ENCODE measurements at regions not wholly inside any gene's neighbourhood (a gene's known extent, or its start where the extent isn't known, plus 50 kb on each side); places are given as distances from the start of the nearest gene placed in this dataset.
"Not testable (repeated sequence)": the region's sequence is repeated elsewhere in the genome, so short reads cannot be mapped to it uniquely, and the experiment has no call there.

GRCh38 chr6:57915300-57915699, 597.9 kb downstream of the PRIM2 start:
- not testable (repeated sequence) for DNase-seq (ENCODE audit: low spot score in 2 of 2); ATAC-seq; H3K4me1 Mint-ChIP-seq; H3K27ac Mint-ChIP-seq; H3K36me3 Mint-ChIP-seq; H3K4me3 Mint-ChIP-seq; H3K9me3 Mint-ChIP-seq

- H3K4me1 Mint-ChIP-seq; ATAC-seq; DNase-seq (ENCODE audit: low spot score in 2 of 2); H3K9me3 Mint-ChIP-seq; H3K27ac Mint-ChIP-seq; H3K36me3 Mint-ChIP-seq; H3K4me3 Mint-ChIP-seq: not testable (repeated sequence)
Measured at GRCh38 chr6:57942966-57943365, 625.5 kb downstream of the PRIM2 start.

GRCh38 chr6:57946084-57946768, 628.8 kb downstream of the PRIM2 start:
- not testable (repeated sequence) for DNase-seq (ENCODE audit: low spot score in 2 of 2); H3K4me3 Mint-ChIP-seq; H3K9me3 Mint-ChIP-seq; H3K4me1 Mint-ChIP-seq; ATAC-seq; H3K27ac Mint-ChIP-seq
- H3K36me3 Mint-ChIP-seq: peaks cover 27% of the 10 kb centered on the region

GRCh38 chr6:57946769-57947091, 629.3 kb downstream of the PRIM2 start:
- H3K36me3 Mint-ChIP-seq: peaks cover 27% of the 10 kb centered on the region
- H3K9me3 Mint-ChIP-seq; H3K27ac Mint-ChIP-seq; DNase-seq (ENCODE audit: low spot score in 2 of 2); H3K4me1 Mint-ChIP-seq; H3K4me3 Mint-ChIP-seq; ATAC-seq: not testable (repeated sequence)

GRCh38 chr6:57948481-57948880, 631.1 kb downstream of the PRIM2 start:
- not testable (repeated sequence) for H3K9me3 Mint-ChIP-seq; H3K4me1 Mint-ChIP-seq; ATAC-seq; H3K4me3 Mint-ChIP-seq; H3K27ac Mint-ChIP-seq; DNase-seq (ENCODE audit: low spot score in 2 of 2)
- peaks cover 39% of the 10 kb centered on the region for H3K36me3 Mint-ChIP-seq

- not testable (repeated sequence) for H3K27ac Mint-ChIP-seq; ATAC-seq; H3K9me3 Mint-ChIP-seq; DNase-seq (ENCODE audit: low spot score in 2 of 2); H3K4me1 Mint-ChIP-seq; H3K4me3 Mint-ChIP-seq
- H3K36me3 Mint-ChIP-seq: peaks cover 52% of the 10 kb centered on the region
Measured at GRCh38 chr6:57950430-57950829, 633.0 kb downstream of the PRIM2 start.

GRCh38 chr6:57966757-57967156, 649.3 kb downstream of the PRIM2 start:
- H3K4me1 Mint-ChIP-seq; DNase-seq (ENCODE audit: low spot score in 2 of 2); H3K4me3 Mint-ChIP-seq; ATAC-seq; H3K9me3 Mint-ChIP-seq; H3K27ac Mint-ChIP-seq; H3K36me3 Mint-ChIP-seq: not testable (repeated sequence)

- not testable (repeated sequence) for H3K36me3 Mint-ChIP-seq; H3K4me3 Mint-ChIP-seq; H3K9me3 Mint-ChIP-seq; DNase-seq (ENCODE audit: low spot score in 2 of 2); H3K4me1 Mint-ChIP-seq; H3K27ac Mint-ChIP-seq; ATAC-seq
Measured at GRCh38 chr6:57971956-57972355, 654.5 kb downstream of the PRIM2 start.

- H3K27ac Mint-ChIP-seq: no peak overlapping the region
- no peak overlapping the region for H3K4me3 Mint-ChIP-seq
- no peaks in the 10 kb centered on the region for H3K9me3 Mint-ChIP-seq
- H3K4me1 Mint-ChIP-seq: no peaks in the 10 kb centered on the region
- no peaks in the 10 kb centered on the region for H3K36me3 Mint-ChIP-seq
- ATAC-seq (no peak), DNase-seq (ENCODE audit: low spot score in 2 of 2) (no peak)
Measured at GRCh38 chr6:57974653-57975052, 657.2 kb downstream of the PRIM2 start.

GRCh38 chr6:57975127-57975526, 657.7 kb downstream of the PRIM2 start:
- H3K27ac Mint-ChIP-seq; ATAC-seq; H3K9me3 Mint-ChIP-seq; DNase-seq (ENCODE audit: low spot score in 2 of 2); H3K36me3 Mint-ChIP-seq; H3K4me3 Mint-ChIP-seq; H3K4me1 Mint-ChIP-seq: not testable (repeated sequence)

- not testable (repeated sequence) for H3K4me3 Mint-ChIP-seq; DNase-seq (ENCODE audit: low spot score in 2 of 2); H3K36me3 Mint-ChIP-seq; H3K4me1 Mint-ChIP-seq; H3K27ac Mint-ChIP-seq; ATAC-seq; H3K9me3 Mint-ChIP-seq
Measured at GRCh38 chr6:57976371-57976770, 658.9 kb downstream of the PRIM2 start.

GRCh38 chr6:57983603-57984002, 666.2 kb downstream of the PRIM2 start:
- H3K36me3 Mint-ChIP-seq; DNase-seq (ENCODE audit: low spot score in 2 of 2); H3K4me3 Mint-ChIP-seq; H3K27ac Mint-ChIP-seq; H3K9me3 Mint-ChIP-seq; ATAC-seq; H3K4me1 Mint-ChIP-seq: not testable (repeated sequence)

- H3K9me3 Mint-ChIP-seq; H3K4me3 Mint-ChIP-seq; H3K27ac Mint-ChIP-seq; ATAC-seq; H3K36me3 Mint-ChIP-seq; H3K4me1 Mint-ChIP-seq; DNase-seq (ENCODE audit: low spot score in 2 of 2): not testable (repeated sequence)
Measured at GRCh38 chr6:57984575-57984974, 667.1 kb downstream of the PRIM2 start.

- DNase-seq (ENCODE audit: low spot score in 2 of 2); H3K9me3 Mint-ChIP-seq; H3K4me3 Mint-ChIP-seq; ATAC-seq; H3K4me1 Mint-ChIP-seq; H3K36me3 Mint-ChIP-seq; H3K27ac Mint-ChIP-seq: not testable (repeated sequence)
Measured at GRCh38 chr6:57985734-57986133, 668.3 kb downstream of the PRIM2 start.

GRCh38 chr6:57986584-57986983, 669.2 kb downstream of the PRIM2 start:
- peak; percentile 48 for ATAC-seq
- H3K4me1 Mint-ChIP-seq; H3K9me3 Mint-ChIP-seq; H3K36me3 Mint-ChIP-seq; DNase-seq (ENCODE audit: low spot score in 2 of 2); H3K27ac Mint-ChIP-seq; H3K4me3 Mint-ChIP-seq: not testable (repeated sequence)

GRCh38 chr6:57989520-57990080, 672.2 kb downstream of the PRIM2 start:
- not testable (repeated sequence) for H3K4me3 Mint-ChIP-seq, ATAC-seq

More at GRCh38 chr6:57989520-57990080, 672.2 kb downstream of the PRIM2 start:
- H3K27ac Mint-ChIP-seq; H3K9me3 Mint-ChIP-seq; H3K4me1 Mint-ChIP-seq; H3K36me3 Mint-ChIP-seq; DNase-seq (ENCODE audit: low spot score in 2 of 2): not testable (repeated sequence)

Measured in stimulated activated effector memory CD8-positive, alpha-beta T cell treated with anti-CD3 and anti-CD28 coated beads, Interleukin-12 subunit alpha, Interleukin-12 subunit beta, amount 100 ng/mL, for 72 hours (primary cell).